GM21723 (cell line): ENCODE measurements at regions not wholly inside any gene's neighbourhood (a gene's known extent, or its start where the extent isn't known, plus 50 kb on each side); places are given as distances from the start of the nearest gene placed in this dataset.

Experiments
- ATAC-seq: cut with Tn5 transposase; IDR thresholded peaks from one replicate; pipeline ENCODE4 v1.9.1; 2021; ENCODE audit warnings: mild to moderate bottlenecking, moderate library complexity; ENCODE audit not compliant: unreplicated experiment

GRCh38 chr1:38303843-38304242 is 257.2 kb upstream of the POU3F1 start:
- ATAC-seq = no peak

- ATAC-seq = no peak
Measured at GRCh38 chr1:38301040-38301439, 254.4 kb upstream of the POU3F1 start.

DNA sequence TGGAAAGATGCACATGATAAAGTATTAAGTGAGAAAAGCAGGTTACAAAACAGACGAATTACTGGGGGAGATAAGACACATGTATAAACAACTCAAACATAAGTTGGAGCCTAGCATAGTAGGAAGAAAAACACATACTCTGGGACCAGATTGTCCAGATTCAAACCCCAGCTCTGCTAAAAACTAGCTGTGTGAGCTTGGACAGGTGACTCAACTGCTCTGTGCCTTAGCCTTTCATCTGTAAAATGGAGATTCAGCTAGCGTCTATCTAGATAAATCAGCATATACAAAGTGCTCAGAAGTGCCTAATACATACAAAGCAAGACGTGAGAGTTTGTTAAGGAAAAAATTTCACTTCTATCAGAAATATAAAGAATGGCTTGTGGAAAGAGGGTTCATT is 254.0 kb upstream of the POU3F1 start:
- ATAC-seq = no peak

DNA sequence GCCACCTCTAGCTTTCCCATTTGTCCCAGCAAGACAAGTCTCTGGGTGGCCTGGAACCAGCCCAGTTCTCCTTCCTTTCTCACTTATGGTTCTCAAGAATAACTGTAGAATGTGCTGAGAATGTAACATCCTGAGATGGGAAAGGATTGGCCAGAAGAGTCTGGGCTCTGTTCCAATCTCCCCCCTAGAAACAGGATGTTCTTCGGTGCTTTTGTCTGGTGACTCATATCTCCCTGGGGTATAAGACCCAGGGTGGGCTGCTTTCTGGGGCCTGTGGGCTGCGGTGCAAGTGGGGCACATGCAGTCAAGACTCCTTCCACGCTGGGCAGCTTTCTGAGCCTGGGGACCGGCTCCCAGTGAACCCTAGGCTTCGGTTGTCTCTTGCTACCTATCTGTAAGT is 251.2 kb upstream of the POU3F1 start:
- no peak for ATAC-seq

- no peak for ATAC-seq
Measured at GRCh38 chr1:38297246-38297645, 250.7 kb upstream of the POU3F1 start.

- ATAC-seq = no peak
Measured at GRCh38 chr1:38296047-38296446, 249.5 kb upstream of the POU3F1 start.

GRCh38 chr1:38293567-38293966 is 247.0 kb upstream of the POU3F1 start:
- ATAC-seq = no peak

GRCh38 chr1:38292969-38293368 is 246.4 kb upstream of the POU3F1 start:
- no peak for ATAC-seq

- ATAC-seq = no peak
Measured at GRCh38 chr1:38291906-38292521, 245.4 kb upstream of the POU3F1 start.

GRCh38 chr1:38291336-38291735 is 244.7 kb upstream of the POU3F1 start:
- ATAC-seq = no peak

DNA sequence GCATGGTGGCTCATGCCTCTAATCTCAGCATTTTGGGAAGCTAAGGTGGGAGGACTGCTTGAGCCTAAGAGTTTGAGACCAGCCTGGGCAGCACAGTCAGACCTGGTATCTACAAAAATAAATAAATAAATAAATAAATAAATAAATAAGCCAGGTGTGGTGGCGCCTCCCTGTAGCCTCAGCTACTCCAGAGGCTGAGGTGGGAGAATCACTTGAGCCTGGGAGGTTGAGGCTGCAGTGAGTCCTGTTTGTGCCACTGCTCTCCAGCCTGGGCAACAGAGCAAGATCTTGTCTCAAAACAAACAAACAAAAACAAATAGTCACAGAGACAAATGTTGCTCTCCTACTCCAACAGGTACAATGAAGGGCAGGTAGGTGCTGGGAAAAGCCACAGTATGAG is 242.4 kb upstream of the POU3F1 start:
- no peak for ATAC-seq

GRCh38 chr1:38287547-38287946 is 241.0 kb upstream of the POU3F1 start:
- ATAC-seq = no peak

- ATAC-seq = no peak
Measured at GRCh38 chr1:38287036-38287435, 240.4 kb upstream of the POU3F1 start.

- ATAC-seq = no peak
Measured at GRCh38 chr1:38285807-38286530, 239.4 kb upstream of the POU3F1 start.

- ATAC-seq = no peak
Measured at GRCh38 chr1:38284953-38285352, 238.4 kb upstream of the POU3F1 start.

- ATAC-seq = no peak
Measured at GRCh38 chr1:38283696-38284470, 237.3 kb upstream of the POU3F1 start.

GRCh38 chr1:38279148-38279547 is 232.6 kb upstream of the POU3F1 start:
- no peak for ATAC-seq

DNA sequence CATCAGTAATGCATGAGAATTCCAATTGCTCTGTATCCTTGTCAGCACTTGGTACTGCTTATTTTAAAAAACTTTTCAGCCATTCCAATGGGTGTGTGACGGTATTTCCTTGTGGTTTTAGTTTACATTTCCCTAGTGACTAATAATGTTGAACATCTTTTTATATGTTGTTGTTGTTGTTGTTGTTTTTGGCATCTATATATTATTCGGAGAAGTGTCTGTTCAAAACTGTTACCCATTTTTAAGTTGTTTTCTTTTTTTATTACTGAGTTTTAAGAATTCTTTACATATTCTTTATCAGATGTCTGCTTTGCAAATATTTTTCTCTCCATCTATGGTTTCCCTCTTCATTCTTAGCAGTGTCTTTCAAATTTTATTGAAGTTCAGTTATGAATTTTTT is 231.1 kb upstream of the POU3F1 start:
- ATAC-seq = no peak

DNA sequence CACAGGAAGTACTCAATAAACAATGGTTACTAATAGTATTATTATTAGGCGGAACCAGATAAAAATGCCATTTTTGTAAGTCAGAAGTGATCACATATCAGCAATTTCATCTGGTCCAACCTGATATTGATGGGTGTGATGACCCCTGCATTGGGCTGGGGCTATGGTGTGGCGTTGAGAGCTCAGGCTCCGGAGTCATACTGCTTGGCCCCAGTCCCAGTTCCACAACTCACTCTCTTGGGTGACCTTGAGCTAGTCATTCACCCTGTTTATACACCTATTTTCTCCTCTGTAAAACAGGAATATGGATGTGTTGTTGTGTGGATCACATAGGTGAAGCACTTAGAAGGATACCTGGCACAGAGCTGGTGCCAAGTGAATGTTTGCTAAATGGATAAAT is 229.4 kb upstream of the POU3F1 start:
- no peak for ATAC-seq

DNA sequence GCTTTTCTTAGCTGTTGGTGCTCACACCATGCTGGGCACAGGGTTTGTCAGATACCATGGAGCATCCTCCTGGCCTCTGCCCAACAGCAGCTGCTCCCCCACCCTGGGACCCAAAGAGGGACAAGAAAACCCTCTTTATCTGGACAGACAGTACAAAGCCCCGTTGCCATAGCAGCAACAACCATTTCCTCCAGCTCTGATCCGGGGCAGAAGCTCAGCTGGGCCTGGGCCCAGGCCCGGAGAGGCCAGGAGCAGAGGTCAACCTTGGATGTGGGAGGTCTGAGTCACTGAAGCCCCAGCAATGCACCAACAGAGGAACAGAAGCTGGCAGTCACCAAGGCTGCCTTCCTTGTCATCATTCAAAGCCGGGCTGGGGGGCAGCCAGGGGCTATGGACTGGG is 228.4 kb upstream of the POU3F1 start:
- no peak for ATAC-seq

DNA sequence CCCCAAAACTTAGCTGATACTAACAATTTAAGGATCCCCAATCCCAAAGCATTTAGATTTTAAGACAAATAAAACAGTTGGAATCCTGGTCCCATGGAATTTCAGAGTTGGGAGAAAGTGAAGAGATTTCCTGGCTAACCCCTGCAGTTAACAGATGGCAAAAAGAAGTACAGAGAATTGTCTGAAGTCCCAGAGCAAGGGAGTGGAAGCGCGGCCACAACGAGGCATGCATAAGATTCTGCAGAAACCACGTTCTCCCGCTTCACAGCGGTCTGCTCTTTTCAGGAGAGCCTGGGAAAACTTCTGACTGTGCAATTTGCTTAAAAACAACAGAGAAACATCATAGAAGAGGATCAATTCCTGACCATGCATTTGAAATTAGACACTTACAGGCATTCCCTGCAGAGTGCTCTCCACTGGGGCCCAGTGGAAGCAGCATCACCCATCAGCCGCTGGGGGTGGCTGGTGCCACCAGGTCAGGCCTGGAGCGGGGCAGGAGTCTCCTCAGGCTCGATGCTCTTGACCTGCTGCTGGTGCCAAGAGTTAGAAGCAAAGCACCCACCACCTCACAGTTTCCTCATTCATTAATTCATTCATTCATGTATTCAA is 226.7 kb upstream of the POU3F1 start:
- ATAC-seq = no peak

- no peak for ATAC-seq
Measured at GRCh38 chr1:38272515-38272914, 225.9 kb upstream of the POU3F1 start.
